WTC11 (cell line): ENCODE measurements at regions not wholly inside any gene's neighbourhood (a gene's known extent, or its start where the extent isn't known, plus 50 kb on each side); places are given as distances from the start of the nearest gene placed in this dataset.

Experiments used
- ATAC-seq: fragments of 200-7000 bp; cut with Tn5 transposase; 2 replicates; pipeline ENCODE4 v1.10.0; 2021; ENCODE audit warnings: mild to moderate bottlenecking, moderate library complexity
- CTCF ChIA-PET: fragments of 300-600 bp; sonication (Branson Sonifier 250); formaldehyde crosslinking; loops from one replicate; lab custom pipeline; 2021; ENCODE audit warnings: antibody characterized with exemption; lab: Charles Lee
- POLR2A ChIA-PET: fragments of 350-600 bp; sonication (Branson Sonifier 250); formaldehyde crosslinking; loops from one replicate; lab custom pipeline; 2021; ENCODE audit warnings: antibody characterized with exemption; lab: Charles Lee
- DNase-seq: peaks from one replicate; pipeline ENCODE4 v3.0.0; 2021; ENCODE audit warnings: low spot score
- H3K27ac Mint-ChIP-seq: 2 replicates; pipeline ENCODE4 v1.8.0; 2021; ENCODE audit warnings: mixed read lengths
- H3K27me3 Mint-ChIP-seq: 2 replicates; pipeline ENCODE4 v1.8.0; 2021; ENCODE audit warnings: low read depth, mild to moderate bottlenecking, moderate library complexity, mixed read lengths
- H3K36me3 Mint-ChIP-seq: 2 replicates; pipeline ENCODE4 v1.8.0; 2021; ENCODE audit warnings: mixed read lengths
- H3K4me1 Mint-ChIP-seq: 2 replicates; pipeline ENCODE4 v1.8.0; 2022; ENCODE audit warnings: mixed read lengths
- H3K4me3 Mint-ChIP-seq: 2 replicates; pipeline ENCODE4 v1.8.0; 2021; ENCODE audit warnings: mild to moderate bottlenecking, moderate library complexity, mixed read lengths
- H3K9me3 Mint-ChIP-seq: 2 replicates; pipeline ENCODE4 v1.8.0; 2021; ENCODE audit warnings: mixed read lengths
- ATF1 ChIP-seq: sonication (generic); formaldehyde crosslinking; IDR thresholded peaks from 2 replicates; pipeline ENCODE4 v1.8.1; 2023; ENCODE audit warnings: mild to moderate bottlenecking, moderate library complexity, missing genetic modification reagents
- ESRRA ChIP-seq: sonication (generic); formaldehyde crosslinking; IDR thresholded peaks from 2 replicates; pipeline ENCODE4 v1.8.1; 2022; ENCODE audit warnings: mild to moderate bottlenecking, missing genetic modification reagents, borderline replicate concordance
- FOXK1 ChIP-seq: sonication (generic); formaldehyde crosslinking; IDR thresholded peaks from 2 replicates; pipeline ENCODE4 v1.8.0; 2022; ENCODE audit warnings: mild to moderate bottlenecking, moderate library complexity, missing genetic modification reagents
- FOXP1 ChIP-seq: sonication (generic); formaldehyde crosslinking; IDR thresholded peaks from 2 replicates; pipeline ENCODE4 v1.8.0; 2022; ENCODE audit warnings: missing genetic modification reagents, mild to moderate bottlenecking, moderate library complexity, borderline replicate concordance
- GABPB1 ChIP-seq: sonication (generic); formaldehyde crosslinking; IDR thresholded peaks from 2 replicates; pipeline ENCODE4 v1.8.1; 2023; ENCODE audit warnings: mild to moderate bottlenecking, missing genetic modification reagents
- GTF2I ChIP-seq: fragments of 250-450 bp; sonication (Bioruptor Pico); conservative IDR thresholded peaks from 2 replicates; pipeline ENCODE4 v1.4.0; 2021; ENCODE audit warnings: mild to moderate bottlenecking
- HMGA2 ChIP-seq: fragments of 250-450 bp; sonication (Bioruptor Pico); IDR thresholded peaks from 2 replicates; pipeline ENCODE4 v1.4.0; 2021; ENCODE audit warnings: mild to moderate bottlenecking, moderate library complexity
- JUN ChIP-seq: sonication (generic); formaldehyde crosslinking; IDR thresholded peaks from 2 replicates; pipeline ENCODE4 v1.8.0; 2023; ENCODE audit warnings: mild to moderate bottlenecking, missing genetic modification reagents
- KAT7 ChIP-seq: sonication (generic); formaldehyde crosslinking; IDR thresholded peaks from 2 replicates; pipeline ENCODE4 v1.8.1; 2023; ENCODE audit warnings: missing genetic modification reagents, mild to moderate bottlenecking, borderline replicate concordance
- NR1H2 ChIP-seq: sonication (generic); formaldehyde crosslinking; IDR thresholded peaks from 2 replicates; pipeline ENCODE4 v1.9.0; 2021; ENCODE audit warnings: mild to moderate bottlenecking, moderate library complexity, missing genetic modification reagents
- NR3C1 ChIP-seq: sonication (generic); formaldehyde crosslinking; conservative IDR thresholded peaks from 2 replicates; pipeline ENCODE4 v1.8.1; 2023; ENCODE audit warnings: low read depth, mild to moderate bottlenecking, missing genetic modification reagents
- SOX15 ChIP-seq: fragments of 250-450 bp; sonication (Bioruptor Pico); IDR thresholded peaks from 2 replicates; pipeline ENCODE4 v1.9.0; 2021; ENCODE audit warnings: mild to moderate bottlenecking
- TEAD4 ChIP-seq: sonication (generic); formaldehyde crosslinking; IDR thresholded peaks from 2 replicates; pipeline ENCODE4 v1.8.0; 2022; ENCODE audit warnings: mild to moderate bottlenecking, missing genetic modification reagents
- ZBTB21 ChIP-seq: sonication (generic); formaldehyde crosslinking; IDR thresholded peaks from 2 replicates; pipeline ENCODE4 v1.8.1; 2023; ENCODE audit warnings: mild to moderate bottlenecking, missing genetic modification reagents, borderline replicate concordance
- ZNF671 ChIP-seq: fragments of 250-450 bp; sonication (Bioruptor Pico); IDR thresholded peaks from 2 replicates; pipeline ENCODE4 v1.8.0; 2021; ENCODE audit warnings: mild to moderate bottlenecking
- TF ChIP-seq, protein P1 (sequence below): sonication (generic); formaldehyde crosslinking; IDR thresholded peaks from 2 replicates; pipeline ENCODE4 v1.8.0; 2022; ENCODE audit warnings: missing genetic modification reagents
- TF ChIP-seq, protein P2 (sequence below): fragments of 250-450 bp; sonication (Bioruptor Pico); IDR thresholded peaks from 2 replicates; pipeline ENCODE4 v1.8.0; 2021; ENCODE audit warnings: mild to moderate bottlenecking
- TF ChIP-seq, protein P3 (sequence below): sonication (generic); formaldehyde crosslinking; IDR thresholded peaks from 2 replicates; pipeline ENCODE4 v1.8.1; 2023; ENCODE audit warnings: mild to moderate bottlenecking, missing genetic modification reagents, moderate library complexity
- TF ChIP-seq, protein P4 (sequence below): sonication (generic); formaldehyde crosslinking; conservative IDR thresholded peaks from 2 replicates; pipeline ENCODE4 v1.8.1; 2022; ENCODE audit warnings: mild to moderate bottlenecking, missing genetic modification reagents
- TF ChIP-seq, protein P5 (sequence below): fragments of 200-600 bp; IDR thresholded peaks from 2 replicates; pipeline ENCODE4 v1.8.0; 2022; ENCODE audit warnings: antibody characterized with exemption

GRCh38 chr2:495745-496275 lies 181.4 kb downstream of the TMEM18 start:
- H3K27me3 Mint-ChIP-seq: peaks cover 6% of the 10 kb centered on the region
- DNase-seq: no peak
- no peak for ATAC-seq
- H3K27ac Mint-ChIP-seq: no peak overlapping the region
- POLR2A ChIA-PET: no interaction called here
- H3K36me3 Mint-ChIP-seq: no peaks in the 10 kb centered on the region
- no peak overlapping the region for H3K4me3 Mint-ChIP-seq
- no peaks in the 10 kb centered on the region for H3K9me3 Mint-ChIP-seq
- TF ChIP-seq, protein P1, sequence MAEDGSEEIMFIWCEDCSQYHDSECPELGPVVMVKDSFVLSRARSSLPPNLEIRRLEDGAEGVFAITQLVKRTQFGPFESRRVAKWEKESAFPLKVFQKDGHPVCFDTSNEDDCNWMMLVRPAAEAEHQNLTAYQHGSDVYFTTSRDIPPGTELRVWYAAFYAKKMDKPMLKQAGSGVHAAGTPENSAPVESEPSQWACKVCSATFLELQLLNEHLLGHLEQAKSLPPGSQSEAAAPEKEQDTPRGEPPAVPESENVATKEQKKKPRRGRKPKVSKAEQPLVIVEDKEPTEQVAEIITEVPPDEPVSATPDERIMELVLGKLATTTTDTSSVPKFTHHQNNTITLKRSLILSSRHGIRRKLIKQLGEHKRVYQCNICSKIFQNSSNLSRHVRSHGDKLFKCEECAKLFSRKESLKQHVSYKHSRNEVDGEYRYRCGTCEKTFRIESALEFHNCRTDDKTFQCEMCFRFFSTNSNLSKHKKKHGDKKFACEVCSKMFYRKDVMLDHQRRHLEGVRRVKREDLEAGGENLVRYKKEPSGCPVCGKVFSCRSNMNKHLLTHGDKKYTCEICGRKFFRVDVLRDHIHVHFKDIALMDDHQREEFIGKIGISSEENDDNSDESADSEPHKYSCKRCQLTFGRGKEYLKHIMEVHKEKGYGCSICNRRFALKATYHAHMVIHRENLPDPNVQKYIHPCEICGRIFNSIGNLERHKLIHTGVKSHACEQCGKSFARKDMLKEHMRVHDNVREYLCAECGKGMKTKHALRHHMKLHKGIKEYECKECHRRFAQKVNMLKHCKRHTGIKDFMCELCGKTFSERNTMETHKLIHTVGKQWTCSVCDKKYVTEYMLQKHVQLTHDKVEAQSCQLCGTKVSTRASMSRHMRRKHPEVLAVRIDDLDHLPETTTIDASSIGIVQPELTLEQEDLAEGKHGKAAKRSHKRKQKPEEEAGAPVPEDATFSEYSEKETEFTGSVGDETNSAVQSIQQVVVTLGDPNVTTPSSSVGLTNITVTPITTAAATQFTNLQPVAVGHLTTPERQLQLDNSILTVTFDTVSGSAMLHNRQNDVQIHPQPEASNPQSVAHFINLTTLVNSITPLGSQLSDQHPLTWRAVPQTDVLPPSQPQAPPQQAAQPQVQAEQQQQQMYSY (CRISPR knock-in tag): no peak
- TF ChIP-seq, protein P2, sequence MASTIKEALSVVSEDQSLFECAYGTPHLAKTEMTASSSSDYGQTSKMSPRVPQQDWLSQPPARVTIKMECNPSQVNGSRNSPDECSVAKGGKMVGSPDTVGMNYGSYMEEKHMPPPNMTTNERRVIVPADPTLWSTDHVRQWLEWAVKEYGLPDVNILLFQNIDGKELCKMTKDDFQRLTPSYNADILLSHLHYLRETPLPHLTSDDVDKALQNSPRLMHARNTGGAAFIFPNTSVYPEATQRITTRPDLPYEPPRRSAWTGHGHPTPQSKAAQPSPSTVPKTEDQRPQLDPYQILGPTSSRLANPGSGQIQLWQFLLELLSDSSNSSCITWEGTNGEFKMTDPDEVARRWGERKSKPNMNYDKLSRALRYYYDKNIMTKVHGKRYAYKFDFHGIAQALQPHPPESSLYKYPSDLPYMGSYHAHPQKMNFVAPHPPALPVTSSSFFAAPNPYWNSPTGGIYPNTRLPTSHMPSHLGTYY: no peak
- TF ChIP-seq JUN (CRISPR knock-in tag) (no peak), TEAD4 (CRISPR knock-in tag) (no peak), GABPB1 (CRISPR knock-in tag) (no peak), KAT7 (CRISPR knock-in tag) (no peak), ESRRA (CRISPR knock-in tag) (no peak), FOXK1 (CRISPR knock-in tag) (no peak), NR3C1 (CRISPR knock-in tag) (no peak), SOX15 (CRISPR knock-in tag) (no peak)
- TF ChIP-seq, protein P3, sequence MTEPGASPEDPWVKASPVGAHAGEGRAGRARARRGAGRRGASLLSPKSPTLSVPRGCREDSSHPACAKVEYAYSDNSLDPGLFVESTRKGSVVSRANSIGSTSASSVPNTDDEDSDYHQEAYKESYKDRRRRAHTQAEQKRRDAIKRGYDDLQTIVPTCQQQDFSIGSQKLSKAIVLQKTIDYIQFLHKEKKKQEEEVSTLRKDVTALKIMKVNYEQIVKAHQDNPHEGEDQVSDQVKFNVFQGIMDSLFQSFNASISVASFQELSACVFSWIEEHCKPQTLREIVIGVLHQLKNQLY: no peak
- TF ChIP-seq, all 79 proteins: peak for 0
- CTCF ChIA-PET: no interaction called here
- peaks cover 8% of the 10 kb centered on the region for H3K4me1 Mint-ChIP-seq

DNA sequence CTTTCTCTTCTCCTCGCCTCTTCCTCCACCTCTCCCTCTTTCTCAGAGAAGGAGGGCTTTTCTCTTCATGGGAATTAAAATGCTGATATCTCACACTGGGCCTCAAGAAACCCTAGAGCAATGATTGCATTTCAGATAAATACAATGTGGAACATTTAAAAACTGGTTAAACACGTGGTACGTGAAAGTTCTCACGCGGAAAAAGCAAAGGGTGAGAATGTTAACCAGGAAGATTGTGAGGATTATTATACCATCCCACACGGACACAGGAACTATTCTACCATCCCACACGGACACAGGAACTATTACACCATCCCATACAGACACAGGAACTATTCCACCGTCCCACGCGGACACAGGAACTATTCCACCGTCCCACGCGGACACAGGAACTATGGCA lies 182.4 kb downstream of the TMEM18 start:
- no peak for DNase-seq
- CTCF ChIA-PET: no interaction called here
- peaks cover 8% of the 10 kb centered on the region for H3K4me1 Mint-ChIP-seq
- no peak for ATAC-seq
- H3K27me3 Mint-ChIP-seq: peaks cover 6% of the 10 kb centered on the region
- TF ChIP-seq FOXP1 (CRISPR knock-in tag): no peak
- TF ChIP-seq, protein P4, sequence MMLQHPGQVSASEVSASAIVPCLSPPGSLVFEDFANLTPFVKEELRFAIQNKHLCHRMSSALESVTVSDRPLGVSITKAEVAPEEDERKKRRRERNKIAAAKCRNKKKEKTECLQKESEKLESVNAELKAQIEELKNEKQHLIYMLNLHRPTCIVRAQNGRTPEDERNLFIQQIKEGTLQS (CRISPR knock-in tag): no peak
- TF ChIP-seq ZBTB21 (CRISPR knock-in tag): no peak
- TF ChIP-seq HMGA2 (CRISPR knock-in tag): no peak
- no peak for TF ChIP-seq NR1H2
- TF ChIP-seq, protein P2: no peak
- TF ChIP-seq, protein P5, sequence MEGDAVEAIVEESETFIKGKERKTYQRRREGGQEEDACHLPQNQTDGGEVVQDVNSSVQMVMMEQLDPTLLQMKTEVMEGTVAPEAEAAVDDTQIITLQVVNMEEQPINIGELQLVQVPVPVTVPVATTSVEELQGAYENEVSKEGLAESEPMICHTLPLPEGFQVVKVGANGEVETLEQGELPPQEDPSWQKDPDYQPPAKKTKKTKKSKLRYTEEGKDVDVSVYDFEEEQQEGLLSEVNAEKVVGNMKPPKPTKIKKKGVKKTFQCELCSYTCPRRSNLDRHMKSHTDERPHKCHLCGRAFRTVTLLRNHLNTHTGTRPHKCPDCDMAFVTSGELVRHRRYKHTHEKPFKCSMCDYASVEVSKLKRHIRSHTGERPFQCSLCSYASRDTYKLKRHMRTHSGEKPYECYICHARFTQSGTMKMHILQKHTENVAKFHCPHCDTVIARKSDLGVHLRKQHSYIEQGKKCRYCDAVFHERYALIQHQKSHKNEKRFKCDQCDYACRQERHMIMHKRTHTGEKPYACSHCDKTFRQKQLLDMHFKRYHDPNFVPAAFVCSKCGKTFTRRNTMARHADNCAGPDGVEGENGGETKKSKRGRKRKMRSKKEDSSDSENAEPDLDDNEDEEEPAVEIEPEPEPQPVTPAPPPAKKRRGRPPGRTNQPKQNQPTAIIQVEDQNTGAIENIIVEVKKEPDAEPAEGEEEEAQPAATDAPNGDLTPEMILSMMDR: no peak
- TF ChIP-seq, protein P3: no peak
- no peak for TF ChIP-seq ZNF671 (CRISPR knock-in tag)
- no peak for TF ChIP-seq JUN (CRISPR knock-in tag)
- TF ChIP-seq ATF1 (CRISPR knock-in tag): no peak
- no peak for TF ChIP-seq GTF2I
- POLR2A ChIA-PET: no interaction called here
- no peaks in the 10 kb centered on the region for H3K36me3 Mint-ChIP-seq
- no peaks in the 10 kb centered on the region for H3K9me3 Mint-ChIP-seq
- no peak overlapping the region for H3K27ac Mint-ChIP-seq
- H3K4me3 Mint-ChIP-seq: no peak overlapping the region
